ENCODE measurements at regions not wholly inside any gene's neighbourhood (a gene's known extent, or its start where the extent isn't known, plus 50 kb on each side); places are given as distances from the start of the nearest gene placed in this dataset.

DNA sequence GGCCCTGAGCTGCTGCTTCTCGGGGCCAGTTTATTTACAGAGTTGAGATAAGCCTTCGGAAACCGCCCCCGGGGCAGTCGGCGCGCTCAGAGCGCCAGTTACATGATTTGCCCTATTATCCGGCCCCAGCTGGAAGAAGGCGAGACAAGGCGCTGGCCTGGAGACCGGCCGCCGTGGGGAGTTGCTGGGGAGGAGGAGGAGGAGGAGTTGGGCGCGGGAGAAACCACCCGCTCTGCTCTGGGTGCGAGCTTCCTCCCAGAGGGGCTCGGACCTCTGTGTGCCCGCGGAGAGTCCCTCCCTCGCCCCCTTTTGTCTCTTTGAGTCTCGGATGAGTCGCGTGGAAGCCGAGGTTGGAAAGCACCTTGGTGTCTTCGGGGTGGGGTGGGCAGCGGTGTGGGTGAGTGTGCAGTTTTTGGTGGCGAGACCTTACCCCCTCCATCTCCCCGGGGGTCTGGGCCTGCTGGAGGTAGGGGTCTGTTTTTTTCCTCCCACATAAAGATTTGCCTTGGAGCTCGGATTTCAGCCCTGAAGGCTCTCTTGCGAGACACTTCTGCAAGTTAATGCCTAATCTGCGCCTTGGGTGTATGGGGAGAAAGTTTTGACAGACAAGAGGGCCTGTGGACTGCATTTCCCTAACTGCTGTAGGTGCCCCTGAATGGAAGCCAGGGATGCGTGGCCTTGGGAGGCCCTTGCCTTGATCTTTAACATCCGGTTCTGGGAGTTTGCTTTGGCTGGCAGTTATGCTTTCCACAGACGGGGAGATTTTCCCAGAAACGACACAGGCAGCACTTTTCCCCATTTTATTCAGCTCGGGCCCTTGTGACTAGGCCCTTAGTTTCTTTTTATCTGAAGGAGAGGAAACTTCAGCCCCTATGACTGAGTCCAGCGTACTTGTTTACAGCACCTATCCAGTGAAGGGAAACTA, 80.0 kb downstream of the NDUFS5 start:
- peak overlapping the region; percentile 82 to 93 for H3K9ac ChIP-seq (ENCODE audit: low read depth in 2 of 2, low read length in 2 of 2)
- TF ChIP-seq CTCF (IDR thresholded peaks at IDR 0.05): no peak
- no peaks in the 10 kb centered on the region for H3K27me3 ChIP-seq
- H3K9me3 ChIP-seq: no peaks in the 10 kb centered on the region
- H3K4me3 ChIP-seq: peak overlapping the region; percentile 75
- no peaks in the 10 kb centered on the region for H3K36me3 ChIP-seq
- H3K27ac ChIP-seq: peak overlapping the region; percentile 95
- intact Hi-C loops (cut with DNase I): no loop called here
- H3K4me1 ChIP-seq: peaks cover 7% of the 10 kb centered on the region
- DNase-seq: peak; percentile 71

GRCh38 chr1:39106801-39107327, 80.7 kb downstream of the NDUFS5 start:
- TF ChIP-seq CTCF (IDR thresholded peaks at IDR 0.05): no peak
- H3K4me3 ChIP-seq: peak overlapping the region; percentile 75
- DNase-seq: no peak
- no peaks in the 10 kb centered on the region for H3K36me3 ChIP-seq
- peak overlapping the region in 1 of 2 donors; percentile 93 for H3K9ac ChIP-seq (ENCODE audit: low read depth in 2 of 2, low read length in 2 of 2)
- H3K27ac ChIP-seq: peak overlapping the region; percentile 95
- intact Hi-C loops (cut with DNase I): no loop called here
- peaks cover 7% of the 10 kb centered on the region for H3K4me1 ChIP-seq
- H3K9me3 ChIP-seq: no peaks in the 10 kb centered on the region
- H3K27me3 ChIP-seq: no peaks in the 10 kb centered on the region

DNA sequence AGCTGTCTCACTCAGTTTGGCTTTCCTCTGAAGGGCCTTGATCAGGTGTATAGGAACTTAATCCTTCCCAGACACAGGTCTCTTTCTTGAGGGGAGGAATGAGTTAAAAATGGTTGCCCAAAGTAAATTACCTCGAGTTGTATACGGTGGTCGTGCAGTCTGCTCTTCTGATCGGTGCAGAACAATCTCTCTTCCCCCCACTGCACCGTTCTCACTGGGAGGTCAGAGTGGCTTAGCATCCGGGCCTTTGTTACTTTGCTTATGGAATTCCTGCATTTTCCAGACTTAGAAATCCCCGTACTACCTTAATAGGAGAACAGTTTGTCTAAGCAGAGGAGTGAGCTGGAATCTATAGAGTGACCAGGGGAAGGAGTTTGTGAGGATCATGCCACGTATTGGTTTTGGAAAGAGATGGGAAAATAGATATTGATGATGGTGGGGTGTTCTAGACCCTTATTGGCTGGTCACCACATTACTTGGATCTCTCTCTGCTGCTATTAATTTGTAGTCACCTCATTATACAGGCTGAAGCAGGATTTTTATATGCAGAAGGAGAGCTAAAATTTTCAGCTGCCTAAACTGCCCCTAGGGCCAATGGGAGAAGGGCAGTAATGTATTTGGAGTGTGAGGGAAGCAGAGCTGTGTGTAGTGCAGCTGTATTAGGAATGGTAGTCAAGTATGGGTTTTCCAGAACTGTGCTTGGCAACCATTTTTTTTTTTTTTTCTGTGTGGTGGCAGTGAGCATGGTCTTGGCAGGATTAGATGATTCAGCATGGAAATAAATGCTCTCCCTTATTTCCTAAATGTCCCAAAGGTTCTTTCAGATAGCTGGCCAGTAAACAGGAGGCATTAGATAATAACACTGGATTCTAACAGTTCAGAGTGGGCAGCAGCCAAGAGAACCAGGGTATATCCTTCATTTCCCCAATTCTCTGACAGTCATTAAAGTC, 81.5 kb downstream of the NDUFS5 start:
- Histone ChIP-seq H3K9ac (ENCODE audit: low read depth in 2 of 2, low read length in 2 of 2) (peak overlapping the region in 1 of 2 donors; percentile 58), H3K4me3 (peak overlapping the region; percentile 75)

DNA sequence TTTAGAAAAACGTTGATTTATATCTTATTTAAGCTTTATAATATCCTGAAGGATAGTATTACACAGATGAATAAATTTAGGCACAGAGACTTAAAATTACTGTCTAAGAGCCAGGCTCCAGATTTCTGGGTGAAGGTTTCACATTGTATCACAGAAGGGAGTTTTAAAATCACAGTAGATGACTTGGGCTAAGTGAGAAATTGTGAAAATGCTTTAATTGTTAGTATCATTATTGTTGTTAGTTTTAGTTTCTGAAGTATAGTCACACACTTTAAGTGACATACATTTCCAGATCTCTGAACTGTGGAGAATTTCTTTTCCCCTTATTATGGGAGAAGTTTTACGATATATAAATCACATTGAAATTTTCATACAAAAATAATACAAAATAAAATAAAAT, 83.5 kb downstream of the NDUFS5 start:
- no peaks in the 10 kb centered on the region for H3K9me3 ChIP-seq
- no peaks in the 10 kb centered on the region for H3K27me3 ChIP-seq
- intact Hi-C loops (cut with DNase I): no loop called here
- H3K9ac ChIP-seq (ENCODE audit: low read depth in 2 of 2, low read length in 2 of 2): no peak overlapping the region
- no peak for TF ChIP-seq CTCF (IDR thresholded peaks at IDR 0.05)
- no peaks in the 10 kb centered on the region for H3K36me3 ChIP-seq
- peaks cover 7% of the 10 kb centered on the region for H3K4me1 ChIP-seq
- H3K4me3 ChIP-seq: no peak overlapping the region
- no peak overlapping the region for H3K27ac ChIP-seq
- DNase-seq: no peak

More for the DNA sequence above, 81.5 kb downstream of the NDUFS5 start:
- H3K27ac ChIP-seq: peak overlapping the region; percentile 95
- intact Hi-C loops (cut with DNase I): no loop called here
- no peak for DNase-seq
- H3K9me3 ChIP-seq: no peaks in the 10 kb centered on the region
- no peaks in the 10 kb centered on the region for H3K36me3 ChIP-seq
- no peak for TF ChIP-seq CTCF (IDR thresholded peaks at IDR 0.05)
- no peaks in the 10 kb centered on the region for H3K27me3 ChIP-seq
- peaks cover 7% of the 10 kb centered on the region for H3K4me1 ChIP-seq

DNA sequence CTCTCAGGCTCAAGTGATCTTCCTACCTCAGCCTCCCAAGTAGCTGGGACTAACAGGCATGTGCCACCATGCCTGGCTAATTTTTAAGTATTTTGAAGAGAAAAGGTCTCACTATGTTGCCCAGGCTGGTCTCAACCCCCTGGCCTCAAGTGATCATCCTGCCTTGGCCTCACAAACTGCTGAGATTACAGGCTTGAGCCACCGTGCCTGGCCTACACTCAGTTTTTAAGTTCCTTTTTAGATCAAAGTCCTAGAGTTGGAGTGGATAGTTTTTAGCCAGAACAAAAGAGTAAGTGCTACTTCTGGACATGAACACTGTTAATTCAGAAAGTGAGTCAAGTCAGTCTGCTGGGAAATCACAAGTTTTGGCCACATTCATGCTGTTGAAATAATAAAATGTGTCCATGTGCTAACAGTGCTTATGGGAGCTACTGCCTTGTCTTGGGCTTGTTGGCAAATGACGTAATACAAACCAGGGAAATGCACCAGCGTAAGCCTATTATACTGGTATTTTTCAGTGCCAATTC, 84.2 kb downstream of the NDUFS5 start:
- no peaks in the 10 kb centered on the region for H3K27me3 ChIP-seq
- H3K4me1 ChIP-seq: peaks cover 7% of the 10 kb centered on the region
- no peaks in the 10 kb centered on the region for H3K36me3 ChIP-seq
- no peak overlapping the region for H3K4me3 ChIP-seq
- DNase-seq: no peak
- no peaks in the 10 kb centered on the region for H3K9me3 ChIP-seq
- intact Hi-C loops (cut with DNase I): no loop called here
- no peak for TF ChIP-seq CTCF (IDR thresholded peaks at IDR 0.05)
- no peak overlapping the region for H3K27ac ChIP-seq
- no peak overlapping the region for H3K9ac ChIP-seq (ENCODE audit: low read depth in 2 of 2, low read length in 2 of 2)

Data from colonic mucosa (tissue), 4 donors.